HG03060 (cell line): ENCODE measurements at regions not wholly inside any gene's neighbourhood (a gene's known extent, or its start where the extent isn't known, plus 50 kb on each side); places are given as distances from the start of the nearest gene placed in this dataset.

Source experiments
- ATAC-seq: cut with Tn5 transposase; IDR thresholded peaks from one replicate; pipeline ENCODE4 v1.9.1; 2021; ENCODE audit warnings: low read depth, moderate number of reproducible peaks; ENCODE audit not compliant: unreplicated experiment

GRCh38 chr2:188181884-188182283 lies 109.8 kb upstream of the GULP1 start:
- no peak for ATAC-seq

DNA sequence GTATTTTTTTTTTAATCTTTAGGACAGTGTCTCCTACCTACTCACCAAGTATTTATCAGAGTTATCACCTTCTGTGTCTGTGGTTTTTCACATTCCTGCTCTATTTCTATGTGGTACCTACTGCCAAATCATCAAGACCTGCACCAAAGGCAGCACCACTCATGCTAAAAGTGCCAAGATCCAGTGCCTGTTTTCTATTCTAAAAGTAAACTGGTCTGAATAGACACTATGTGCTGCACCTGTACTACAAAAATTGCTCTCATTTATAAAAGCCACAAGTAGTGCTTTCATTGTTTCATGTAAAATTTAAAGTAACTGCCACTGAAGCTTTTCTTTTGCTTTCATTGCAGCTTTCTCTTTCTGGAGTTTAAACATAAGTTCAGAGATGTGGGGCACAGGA lies 103.9 kb upstream of the GULP1 start:
- no peak for ATAC-seq

- no peak for ATAC-seq
These were observed 102.3 kb upstream of the GULP1 start for GRCh38 chr2:188189356-188189755.

DNA sequence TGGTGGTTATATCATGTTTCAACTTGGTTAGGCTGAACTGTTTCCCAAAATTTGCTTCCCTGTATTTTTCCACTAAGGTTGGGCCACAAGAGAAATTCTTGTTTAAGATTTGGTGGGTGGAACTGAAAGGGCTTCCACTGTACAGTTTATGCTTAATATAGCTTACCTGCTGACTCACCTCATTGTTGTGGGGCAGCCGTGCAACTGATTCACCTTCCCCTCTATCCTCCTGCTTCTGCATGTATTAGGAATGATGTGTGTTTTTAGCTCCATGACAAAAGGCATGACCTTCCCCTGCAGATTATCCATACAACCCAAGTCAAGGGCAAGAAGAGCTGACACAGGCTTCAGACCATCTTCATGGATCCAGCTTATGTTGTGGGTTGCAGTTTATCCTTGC lies 98.4 kb upstream of the GULP1 start:
- ATAC-seq, result no peak

- ATAC-seq, result no peak
These were observed 95.2 kb upstream of the GULP1 start for GRCh38 chr2:188196343-188197008.

GRCh38 chr2:188199716-188200128 lies 92.0 kb upstream of the GULP1 start:
- no peak for ATAC-seq

DNA sequence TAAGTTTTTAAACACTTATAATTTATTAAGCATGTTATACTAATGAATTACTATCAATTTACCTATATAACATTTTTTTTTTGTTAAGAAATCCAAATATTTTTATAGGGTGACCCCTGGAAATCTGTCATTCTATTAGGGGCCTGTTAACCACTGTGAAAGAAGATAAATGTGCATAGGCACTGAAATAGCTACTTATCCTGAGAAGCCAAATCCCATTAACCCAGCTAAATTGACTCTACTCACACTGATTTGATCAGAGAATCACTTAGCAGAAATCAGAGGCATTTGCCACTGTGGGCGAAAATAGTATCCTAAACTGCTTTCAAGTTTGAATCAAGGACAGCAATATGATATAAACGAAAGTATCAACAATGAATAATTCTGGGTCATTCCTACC lies 90.0 kb upstream of the GULP1 start:
- ATAC-seq, result no peak

- ATAC-seq, result no peak
These were observed 88.9 kb upstream of the GULP1 start for GRCh38 chr2:188202777-188203176.

GRCh38 chr2:188203776-188204175 lies 87.9 kb upstream of the GULP1 start:
- ATAC-seq, result no peak

- ATAC-seq, result no peak
These were observed 86.8 kb upstream of the GULP1 start for GRCh38 chr2:188204824-188205223.

DNA sequence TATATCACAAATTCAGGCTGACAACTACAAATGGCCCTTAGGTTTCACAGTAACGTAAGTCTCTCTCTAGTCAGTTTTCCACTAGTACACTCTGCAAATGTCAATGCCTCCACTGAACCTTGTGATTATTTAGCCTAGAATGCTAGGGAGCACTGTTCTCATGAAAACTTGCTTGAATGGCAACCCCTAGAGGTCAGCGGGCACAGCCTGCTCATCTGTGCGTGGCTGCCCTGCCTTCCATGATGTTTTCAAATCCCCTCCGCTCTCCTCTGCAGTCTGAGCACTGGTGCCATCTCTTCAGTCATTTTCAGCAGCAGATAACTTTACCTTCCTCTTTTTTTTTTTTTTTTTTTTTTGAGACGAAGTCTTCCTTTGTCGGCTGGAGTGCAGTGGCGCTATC lies 84.1 kb upstream of the GULP1 start:
- no peak for ATAC-seq

DNA sequence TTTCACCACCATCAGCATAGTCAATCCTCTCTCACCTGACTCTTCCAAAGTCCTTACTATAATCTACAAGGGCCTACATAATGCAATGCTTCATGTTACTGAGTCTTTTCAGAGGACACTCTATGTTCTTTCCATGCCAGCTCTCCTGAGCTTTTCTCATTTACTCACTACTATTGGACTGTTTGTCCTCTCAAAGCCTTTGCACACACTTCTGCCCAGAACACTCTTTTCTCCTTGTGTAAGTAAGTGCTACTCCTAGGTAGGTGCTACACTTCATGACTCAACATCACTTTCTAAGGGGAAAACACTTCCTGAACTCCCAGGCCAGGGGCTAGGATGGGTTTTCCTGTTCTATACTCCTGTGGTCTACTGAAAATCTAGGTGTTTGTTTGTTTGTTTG lies 82.5 kb upstream of the GULP1 start:
- no peak for ATAC-seq

- no peak for ATAC-seq
These were observed 74.4 kb upstream of the GULP1 start for GRCh38 chr2:188217264-188217663.

DNA sequence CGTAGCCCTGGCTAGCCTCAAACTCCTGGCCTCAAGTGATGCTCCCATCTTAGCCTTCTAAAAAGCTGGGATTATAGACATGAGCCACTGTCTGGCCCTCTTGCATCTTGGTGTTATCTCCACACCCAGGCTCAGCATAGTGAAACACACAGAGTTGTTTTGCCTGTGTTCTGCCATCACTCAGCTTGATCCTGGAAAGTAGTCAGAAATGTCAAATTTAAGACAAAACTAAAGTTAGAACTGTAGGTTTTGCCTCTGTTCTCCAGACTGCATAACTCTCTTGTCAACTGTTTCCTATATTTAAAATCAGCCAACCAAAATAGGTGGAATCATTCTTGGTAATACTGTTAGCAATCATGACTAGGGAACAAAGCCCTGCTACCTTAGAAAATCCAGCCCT lies 72.1 kb upstream of the GULP1 start:
- ATAC-seq, result no peak

DNA sequence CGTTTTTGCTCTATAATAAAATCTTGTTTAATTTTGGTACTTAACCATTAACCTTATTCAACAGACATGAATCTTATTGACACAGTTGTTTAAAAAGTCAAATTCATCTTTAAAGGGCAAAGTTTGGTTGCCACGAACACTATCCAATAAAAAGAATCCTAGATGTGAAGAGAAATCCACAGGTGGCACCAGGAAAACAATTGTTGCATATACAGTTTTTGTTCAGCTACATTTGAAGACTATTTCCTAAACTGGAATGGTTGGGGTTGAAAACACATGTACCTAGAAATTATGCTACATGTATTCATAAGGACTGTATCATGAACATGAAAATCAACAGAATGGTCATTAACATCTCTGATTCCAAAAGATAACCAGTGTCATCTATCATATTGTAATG lies 71.1 kb upstream of the GULP1 start:
- no peak for ATAC-seq

DNA sequence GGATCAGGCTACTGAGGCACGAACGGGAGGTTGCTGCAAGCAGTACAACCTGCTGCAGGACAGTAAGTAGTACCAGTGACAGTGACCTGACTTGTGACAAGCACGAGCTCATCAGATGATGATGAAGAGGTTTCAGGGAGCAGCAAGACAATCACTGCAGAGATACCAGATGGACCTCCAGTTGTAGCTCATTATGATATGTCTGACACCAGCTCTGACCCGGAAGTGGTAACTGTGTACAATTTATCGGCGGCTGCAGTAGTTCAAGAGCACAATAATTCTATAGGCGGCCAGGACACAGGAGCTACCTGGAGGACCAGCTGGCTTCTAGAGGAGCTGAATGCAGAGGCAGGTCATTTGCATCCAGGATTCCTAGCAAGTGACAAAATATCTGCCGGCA lies 64.0 kb upstream of the GULP1 start:
- no peak for ATAC-seq

GRCh38 chr2:188235364-188235763 lies 56.3 kb upstream of the GULP1 start:
- ATAC-seq, result peak; percentile 88

DNA sequence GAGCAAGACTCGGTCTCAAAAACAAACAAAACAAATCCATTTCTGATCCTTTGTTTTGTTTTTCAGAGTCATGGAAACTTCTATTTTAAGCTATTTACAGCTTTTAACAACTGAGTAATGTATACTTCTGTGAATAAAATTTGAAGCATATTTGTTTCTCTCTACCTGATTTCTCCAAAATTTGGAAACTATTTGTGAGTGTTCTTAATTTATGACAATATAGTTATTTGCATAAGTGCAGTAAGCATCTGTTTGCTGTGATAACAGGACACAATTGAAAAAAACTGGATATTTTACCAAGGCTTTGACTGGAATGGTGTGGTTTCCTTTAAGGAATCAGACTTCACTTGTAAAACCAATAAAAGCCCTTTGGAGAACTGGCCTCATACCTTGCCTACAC lies 53.3 kb upstream of the GULP1 start:
- ATAC-seq, result no peak
